ENCODE measurements at regions not wholly inside any gene's neighbourhood (a gene's known extent, or its start where the extent isn't known, plus 50 kb on each side); places are given as distances from the start of the nearest gene placed in this dataset.

DNA sequence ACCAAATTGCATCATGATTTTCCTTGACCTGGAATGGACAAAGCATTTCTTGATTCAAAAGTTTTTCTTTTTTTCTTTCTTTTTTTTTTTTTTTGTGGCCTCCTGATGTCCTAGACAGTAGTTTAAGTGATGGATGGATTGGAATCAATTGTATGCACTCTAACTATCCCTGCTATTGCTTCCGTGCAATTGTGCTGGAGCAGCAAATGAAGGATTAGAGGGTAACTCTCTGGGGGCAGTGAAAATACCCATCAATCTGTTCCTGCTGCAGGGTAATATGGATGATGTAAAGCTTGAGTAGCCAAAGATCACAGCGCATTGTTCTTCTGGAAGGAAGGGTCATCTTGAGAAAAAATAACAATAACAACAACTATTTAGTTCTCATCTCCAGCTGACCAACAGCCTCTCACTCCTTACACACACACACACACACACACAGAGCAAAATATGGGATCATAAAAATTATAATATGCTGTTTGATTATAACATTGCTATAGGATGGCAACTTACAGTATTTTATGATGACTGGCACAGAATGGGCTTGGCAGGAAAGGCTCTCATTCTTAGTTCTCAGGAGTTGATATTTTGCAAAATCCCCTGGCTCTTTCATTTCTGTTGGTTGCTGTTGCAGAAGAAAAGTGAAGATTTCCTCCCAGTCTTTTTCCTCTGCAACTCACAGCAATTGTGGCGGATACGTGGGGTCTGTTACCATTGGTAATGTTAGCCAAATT is 160.9 kb upstream of the DMAC1 start:
- Histone ChIP-seq H3K9me3 (no peaks in the 10 kb centered on the region), H3K27ac (no peak overlapping the region), H3K27me3 (no peaks in the 10 kb centered on the region), H3K36me3 (no peaks in the 10 kb centered on the region), H3K4me1 (no peaks in the 10 kb centered on the region), H3K4me3 (no peak overlapping the region)
- DNase-seq: no peak
- TF ChIP-seq, protein P1, sequence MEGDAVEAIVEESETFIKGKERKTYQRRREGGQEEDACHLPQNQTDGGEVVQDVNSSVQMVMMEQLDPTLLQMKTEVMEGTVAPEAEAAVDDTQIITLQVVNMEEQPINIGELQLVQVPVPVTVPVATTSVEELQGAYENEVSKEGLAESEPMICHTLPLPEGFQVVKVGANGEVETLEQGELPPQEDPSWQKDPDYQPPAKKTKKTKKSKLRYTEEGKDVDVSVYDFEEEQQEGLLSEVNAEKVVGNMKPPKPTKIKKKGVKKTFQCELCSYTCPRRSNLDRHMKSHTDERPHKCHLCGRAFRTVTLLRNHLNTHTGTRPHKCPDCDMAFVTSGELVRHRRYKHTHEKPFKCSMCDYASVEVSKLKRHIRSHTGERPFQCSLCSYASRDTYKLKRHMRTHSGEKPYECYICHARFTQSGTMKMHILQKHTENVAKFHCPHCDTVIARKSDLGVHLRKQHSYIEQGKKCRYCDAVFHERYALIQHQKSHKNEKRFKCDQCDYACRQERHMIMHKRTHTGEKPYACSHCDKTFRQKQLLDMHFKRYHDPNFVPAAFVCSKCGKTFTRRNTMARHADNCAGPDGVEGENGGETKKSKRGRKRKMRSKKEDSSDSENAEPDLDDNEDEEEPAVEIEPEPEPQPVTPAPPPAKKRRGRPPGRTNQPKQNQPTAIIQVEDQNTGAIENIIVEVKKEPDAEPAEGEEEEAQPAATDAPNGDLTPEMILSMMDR (IDR thresholded peaks at IDR 0.05): no peak
- intact Hi-C loops (cut with DNase I): no loop called here
- WGBS, 2 donors: 76 to 89% methylated on average over 3 to 4 of the region's 4 CpGs

DNA sequence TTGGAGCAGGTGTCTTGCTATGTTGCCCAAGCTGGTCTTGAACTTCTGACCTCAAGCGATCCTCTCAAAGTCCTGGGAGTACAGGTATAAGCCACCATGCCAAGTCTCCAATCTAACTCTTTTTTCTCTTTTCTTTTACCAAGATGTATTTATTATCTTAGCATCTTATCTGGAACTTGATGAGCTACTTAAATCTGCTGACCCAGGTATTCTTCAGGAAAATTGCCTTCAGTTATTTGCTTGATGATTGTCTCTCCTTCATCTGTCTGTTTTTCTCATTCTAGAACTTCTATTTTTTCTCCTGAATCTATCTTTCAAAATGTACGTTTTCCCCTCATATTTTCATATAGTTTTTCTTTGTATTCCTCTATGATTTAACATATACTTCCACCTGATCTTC is 158.2 kb upstream of the DMAC1 start:
- Histone ChIP-seq H3K27ac (no peak overlapping the region), H3K27me3 (no peaks in the 10 kb centered on the region), H3K36me3 (no peaks in the 10 kb centered on the region), H3K4me1 (no peaks in the 10 kb centered on the region), H3K9me3 (no peaks in the 10 kb centered on the region), H3K4me3 (no peak overlapping the region)
- intact Hi-C loops (cut with DNase I): no loop called here
- 89 to 94% methylated on average over 2 of the region's 2 CpGs for WGBS, 2 donors
- no peak for DNase-seq
- TF ChIP-seq, protein P1 (IDR thresholded peaks at IDR 0.05): no peak
- TF ChIP-seq POLR2A (IDR thresholded peaks at IDR 0.05): no peak

DNA sequence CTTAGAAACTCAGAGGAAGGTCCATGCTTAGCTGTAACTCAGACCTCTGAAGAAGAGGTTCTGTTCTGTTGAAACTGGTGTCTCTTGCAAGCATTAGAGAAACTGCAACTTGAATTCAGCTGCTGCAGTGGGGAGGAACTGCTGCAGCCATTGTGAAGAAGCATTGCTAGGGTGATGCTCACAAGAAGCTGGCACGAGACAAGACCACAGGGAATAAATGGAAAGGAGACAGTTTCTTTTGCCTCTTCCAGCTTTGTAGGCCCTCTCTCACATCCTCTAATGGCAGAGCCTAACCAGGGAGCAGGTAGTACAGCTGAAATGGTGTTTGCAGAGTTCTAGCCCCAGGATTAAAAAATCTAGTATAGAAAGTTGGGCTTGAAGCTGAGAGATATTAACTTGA is 148.0 kb upstream of the DMAC1 start:
- H3K4me3 ChIP-seq: no peak overlapping the region
- 75 to 80% methylated on average over 1 of the region's 1 CpG for WGBS, 2 donors
- DNase-seq: no peak
- H3K4me1 ChIP-seq: no peaks in the 10 kb centered on the region
- no peak for TF ChIP-seq POLR2A (IDR thresholded peaks at IDR 0.05)
- TF ChIP-seq, protein P1 (IDR thresholded peaks at IDR 0.05): no peak
- no peaks in the 10 kb centered on the region for H3K9me3 ChIP-seq
- no peaks in the 10 kb centered on the region for H3K36me3 ChIP-seq
- no peak overlapping the region for H3K27ac ChIP-seq
- no peaks in the 10 kb centered on the region for H3K27me3 ChIP-seq
- intact Hi-C loops (cut with DNase I): no loop called here

DNA sequence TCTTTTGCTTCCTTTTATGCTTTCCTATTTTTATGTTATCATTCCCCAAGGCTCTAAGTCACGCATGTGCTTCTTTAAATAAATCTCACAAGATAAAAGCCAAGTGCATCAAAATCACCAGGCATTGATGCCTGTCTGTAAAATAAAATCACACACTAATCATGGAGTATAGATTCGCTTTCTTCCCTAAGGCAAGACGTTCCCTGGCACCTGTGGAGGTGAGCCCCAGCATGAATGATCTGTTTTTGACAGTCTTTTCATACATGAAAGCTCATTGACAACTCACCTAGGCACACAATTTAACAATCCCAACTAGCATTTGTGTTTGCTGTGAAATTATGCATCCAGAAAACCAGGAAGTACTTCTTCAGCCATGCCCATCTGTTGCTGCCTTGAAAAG is 146.9 kb upstream of the DMAC1 start:
- Histone ChIP-seq H3K4me3 (no peak overlapping the region), H3K36me3 (no peaks in the 10 kb centered on the region), H3K9me3 (no peaks in the 10 kb centered on the region), H3K27ac (no peak overlapping the region), H3K4me1 (no peaks in the 10 kb centered on the region), H3K27me3 (no peaks in the 10 kb centered on the region)
- TF ChIP-seq, protein P1 (IDR thresholded peaks at IDR 0.05): no peak
- no peak for TF ChIP-seq POLR2A (IDR thresholded peaks at IDR 0.05)
- intact Hi-C loops (cut with DNase I): no loop called here
- 39 to 42% methylated on average over 3 of the region's 3 CpGs for WGBS, 2 donors
- DNase-seq: no peak

DNA sequence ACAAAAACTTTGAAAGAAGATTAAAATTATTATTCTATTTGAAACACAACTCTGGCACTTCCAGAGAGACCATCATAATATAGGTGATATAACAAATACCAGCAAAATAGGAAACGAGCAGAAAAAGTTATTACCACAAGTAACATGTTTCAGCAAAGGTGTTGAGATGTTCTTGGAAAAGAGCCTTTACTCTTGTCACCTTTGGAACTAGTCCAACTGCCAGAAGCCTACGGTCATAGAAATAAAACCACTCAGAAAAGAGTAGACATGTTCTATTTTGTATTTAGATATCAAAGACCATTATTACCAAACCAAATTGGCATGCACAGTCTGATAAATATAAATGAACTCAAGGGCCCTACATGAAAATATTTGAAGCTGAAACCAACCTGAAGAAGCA is 145.0 kb upstream of the DMAC1 start:
- intact Hi-C loops (cut with DNase I): no loop called here
- H3K27me3 ChIP-seq: no peaks in the 10 kb centered on the region
- no peak for TF ChIP-seq POLR2A (IDR thresholded peaks at IDR 0.05)
- TF ChIP-seq, protein P1 (IDR thresholded peaks at IDR 0.05): no peak
- no peaks in the 10 kb centered on the region for H3K36me3 ChIP-seq
- H3K4me3 ChIP-seq: no peak overlapping the region
- no peaks in the 10 kb centered on the region for H3K4me1 ChIP-seq
- no peak overlapping the region for H3K27ac ChIP-seq
- no peak for DNase-seq
- WGBS, 2 donors: 30 to 52% methylated on average over 2 of the region's 2 CpGs
- peaks cover 0 to 6% (median 3%) of the 10 kb centered on the region in 3 donors for H3K9me3 ChIP-seq
